Neural cell (in vitro differentiated cells): ENCODE measurements at regions not wholly inside any gene's neighbourhood (a gene's known extent, or its start where the extent isn't known, plus 50 kb on each side); places are given as distances from the start of the nearest gene placed in this dataset.

Source experiments
- H2AFZ ChIP-seq: fragments of 200-600, 300-800 bp; sonication (generic), shearing (Covaris generic); 2 replicates; pipeline ENCODE4 v1.6.0; 2014; ENCODE audit warnings: low read depth, mild to moderate bottlenecking, antibody characterized with exemption, low read length, moderate library complexity
- H3F3A ChIP-seq: fragments of 200-600 bp; shearing (Covaris generic); 2 replicates; pipeline ENCODE4 v1.6.1; 2016; ENCODE audit warnings: mild to moderate bottlenecking, moderate library complexity, mixed read lengths, antibody characterized with exemption, low read length; ENCODE audit not compliant: insufficient read depth, poor library complexity, severe bottlenecking
- H3K27ac ChIP-seq: fragments of 200-600, 300-800 bp; sonication (generic), shearing (Covaris generic); 2 replicates; pipeline ENCODE4 v1.5.1; 2014; ENCODE audit warnings: mild to moderate bottlenecking, low read length, moderate library complexity
- H3K27me3 ChIP-seq: fragments of 300-800, 200-600 bp; sonication (generic), shearing (Covaris generic); 2 replicates; pipeline ENCODE4 v1.6.0; 2014; ENCODE audit warnings: mild to moderate bottlenecking, low read depth, low read length, moderate library complexity; ENCODE audit not compliant: insufficient read depth
- H3K36me3 ChIP-seq: fragments of 300-800, 200-600 bp; sonication (generic), shearing (Covaris generic); 2 replicates; pipeline ENCODE4 v1.5.1; 2014; ENCODE audit warnings: mild to moderate bottlenecking, antibody characterized with exemption, low read length, moderate library complexity; ENCODE audit not compliant: insufficient read depth
- H3K4me2 ChIP-seq: fragments of 300-800, 200-600 bp; sonication (generic), shearing (Covaris generic); 2 replicates; pipeline ENCODE4 v1.6.0; 2014; ENCODE audit warnings: mild to moderate bottlenecking, low read length
- H3K4me3 ChIP-seq: fragments of 300-800, 200-600 bp; sonication (generic), shearing (Covaris generic); 2 replicates; pipeline ENCODE4 v1.5.1; 2014; ENCODE audit warnings: mild to moderate bottlenecking, low read length, moderate library complexity
- H3K79me2 ChIP-seq: fragments of 200-600 bp; shearing (Covaris generic); replicated peaks from 2 replicates; pipeline ENCODE4 v1.6.0; 2014; ENCODE audit warnings: mild to moderate bottlenecking, low read length, moderate library complexity; ENCODE audit not compliant: insufficient read depth
- H3K9ac ChIP-seq: fragments of 300-800, 200-600 bp; sonication (generic), shearing (Covaris generic); 2 replicates; pipeline ENCODE4 v1.6.1; 2016; ENCODE audit warnings: mild to moderate bottlenecking, low read length, mixed read lengths
- H3K9me2 ChIP-seq: fragments of 200-600 bp; shearing (Covaris generic); 2 replicates; pipeline ENCODE4 v1.6.1; 2016; ENCODE audit warnings: mild to moderate bottlenecking, low read length, mixed read lengths; ENCODE audit not compliant: insufficient read depth
- H3K9me3 ChIP-seq: fragments of 200-600, 300-800 bp; sonication (generic), shearing (Covaris generic); 2 replicates; pipeline ENCODE4 v1.6.1; 2016; ENCODE audit warnings: mild to moderate bottlenecking, mixed run types, low read length, moderate library complexity, mixed read lengths
- H4K20me1 ChIP-seq: fragments of 200-600 bp; shearing (Covaris generic); 2 replicates; pipeline ENCODE4 v1.6.1; 2016; ENCODE audit warnings: mild to moderate bottlenecking, mixed run types; ENCODE audit not compliant: insufficient read depth
- EP300 ChIP-seq: fragments of 450-650 bp; conservative IDR thresholded peaks from 2 replicates; pipeline ENCODE4 v1.6.1; 2014; ENCODE audit warnings: antibody characterized with exemption, mild to moderate bottlenecking, moderate library complexity; ENCODE audit not compliant: poor library complexity, severe bottlenecking
- EZH2 ChIP-seq: fragments of 200-600, 300-800 bp; shearing (Covaris generic), sonication (generic); IDR thresholded peaks from 2 replicates; pipeline ENCODE4 v1.6.1; 2014; ENCODE audit warnings: antibody characterized with exemption, low read length, borderline replicate concordance, mild to moderate bottlenecking; ENCODE audit not compliant: insufficient read depth, poor library complexity, severe bottlenecking
- MXI1 ChIP-seq: fragments of 450-650 bp; conservative IDR thresholded peaks from 2 replicates; pipeline ENCODE4 v1.6.1; 2014; ENCODE audit warnings: antibody characterized with exemption, mild to moderate bottlenecking; ENCODE audit not compliant: poor library complexity, severe bottlenecking
- POLR2AphosphoS5 ChIP-seq: IDR thresholded peaks from 2 replicates; pipeline ENCODE4 v1.6.1; 2012
- RAD21 ChIP-seq: fragments of 450-650 bp; conservative IDR thresholded peaks from 2 replicates; pipeline ENCODE4 v1.6.1; 2014; ENCODE audit warnings: antibody characterized with exemption, mild to moderate bottlenecking, moderate library complexity
- REST ChIP-seq: IDR thresholded peaks from 2 replicates; pipeline ENCODE4 v1.6.1; 2012; ENCODE audit warnings: borderline replicate concordance
- SMC3 ChIP-seq: fragments of 450-650 bp; conservative IDR thresholded peaks from 2 replicates; pipeline ENCODE4 v1.6.1; 2014; ENCODE audit warnings: antibody characterized with exemption, mild to moderate bottlenecking, moderate library complexity; ENCODE audit not compliant: poor library complexity
- TAF1 ChIP-seq: IDR thresholded peaks from 2 replicates; pipeline ENCODE4 v1.6.1; 2012; ENCODE audit warnings: low read depth
- TF ChIP-seq, protein P1 (sequence below): fragments of 450-650 bp; IDR thresholded peaks from 2 replicates; pipeline ENCODE4 v1.5.1; 2014; ENCODE audit warnings: antibody characterized with exemption, mild to moderate bottlenecking, moderate library complexity; ENCODE audit not compliant: poor library complexity, severe bottlenecking

DNA sequence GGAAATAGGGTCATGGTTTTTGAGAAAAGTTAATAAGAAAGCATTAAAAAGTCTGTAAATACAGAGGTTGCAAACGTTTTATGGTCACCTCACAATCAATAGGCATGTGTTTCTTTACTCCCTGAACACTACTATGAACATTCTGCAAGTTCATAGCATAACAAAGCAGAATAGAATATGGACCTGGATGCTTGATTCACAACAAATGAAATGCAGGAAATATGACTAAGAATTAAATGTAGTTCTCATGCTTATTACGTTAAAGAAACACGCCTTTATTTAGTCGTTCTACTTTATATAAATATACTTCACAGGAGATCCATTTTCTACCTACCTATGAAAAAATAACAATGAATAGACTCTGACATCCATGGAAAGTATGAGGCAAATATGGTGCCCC is 344.0 kb downstream of the KCTD12 start:
- Histone ChIP-seq H3K79me2 (no peaks in the 10 kb centered on the region), H2AFZ (no peak overlapping the region), H3K9ac (no peak overlapping the region), H3K36me3 (no peaks in the 10 kb centered on the region), H3K27me3 (no peaks in the 10 kb centered on the region), H3K9me2 (no peaks in the 10 kb centered on the region), H4K20me1 (no peaks in the 10 kb centered on the region), H3F3A (no peaks in the 10 kb centered on the region), H3K9me3 (no peaks in the 10 kb centered on the region), H3K4me2 (no peak overlapping the region), H3K4me3 (no peak overlapping the region), H3K27ac (no peak overlapping the region)
- TF ChIP-seq POLR2AphosphoS5 (no peak), RAD21 (no peak), EP300 (no peak)

GRCh38 chr13:76538004-76538403 is 348.2 kb downstream of the KCTD12 start:
- Histone ChIP-seq H2AFZ (no peak overlapping the region), H3K4me3 (no peak overlapping the region)

More at GRCh38 chr13:76538004-76538403, 348.2 kb downstream of the KCTD12 start:
- no peaks in the 10 kb centered on the region for H3K79me2 ChIP-seq
- H3K36me3 ChIP-seq = no peaks in the 10 kb centered on the region
- H3K9ac ChIP-seq = no peak overlapping the region
- no peak overlapping the region for H3K27ac ChIP-seq
- H3K9me3 ChIP-seq = no peaks in the 10 kb centered on the region
- no peaks in the 10 kb centered on the region for H3F3A ChIP-seq
- no peaks in the 10 kb centered on the region for H4K20me1 ChIP-seq
- TF ChIP-seq REST = no peak
- no peak for TF ChIP-seq TAF1
- TF ChIP-seq RAD21 = no peak
- no peak for TF ChIP-seq EP300
- TF ChIP-seq POLR2AphosphoS5 = no peak
- no peak for TF ChIP-seq MXI1
- no peak for TF ChIP-seq EZH2
- TF ChIP-seq SMC3 = no peak
- TF ChIP-seq, protein P1, sequence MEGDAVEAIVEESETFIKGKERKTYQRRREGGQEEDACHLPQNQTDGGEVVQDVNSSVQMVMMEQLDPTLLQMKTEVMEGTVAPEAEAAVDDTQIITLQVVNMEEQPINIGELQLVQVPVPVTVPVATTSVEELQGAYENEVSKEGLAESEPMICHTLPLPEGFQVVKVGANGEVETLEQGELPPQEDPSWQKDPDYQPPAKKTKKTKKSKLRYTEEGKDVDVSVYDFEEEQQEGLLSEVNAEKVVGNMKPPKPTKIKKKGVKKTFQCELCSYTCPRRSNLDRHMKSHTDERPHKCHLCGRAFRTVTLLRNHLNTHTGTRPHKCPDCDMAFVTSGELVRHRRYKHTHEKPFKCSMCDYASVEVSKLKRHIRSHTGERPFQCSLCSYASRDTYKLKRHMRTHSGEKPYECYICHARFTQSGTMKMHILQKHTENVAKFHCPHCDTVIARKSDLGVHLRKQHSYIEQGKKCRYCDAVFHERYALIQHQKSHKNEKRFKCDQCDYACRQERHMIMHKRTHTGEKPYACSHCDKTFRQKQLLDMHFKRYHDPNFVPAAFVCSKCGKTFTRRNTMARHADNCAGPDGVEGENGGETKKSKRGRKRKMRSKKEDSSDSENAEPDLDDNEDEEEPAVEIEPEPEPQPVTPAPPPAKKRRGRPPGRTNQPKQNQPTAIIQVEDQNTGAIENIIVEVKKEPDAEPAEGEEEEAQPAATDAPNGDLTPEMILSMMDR = no peak
- H3K27me3 ChIP-seq = no peaks in the 10 kb centered on the region
- H3K9me2 ChIP-seq = no peaks in the 10 kb centered on the region
- H3K4me2 ChIP-seq = no peak overlapping the region
